ENCODE measurements at regions not wholly inside any gene's neighbourhood (a gene's known extent, or its start where the extent isn't known, plus 50 kb on each side); places are given as distances from the start of the nearest gene placed in this dataset.
"Not testable (repeated sequence)": the region's sequence is repeated elsewhere in the genome, so short reads cannot be mapped to it uniquely, and the experiment has no call there.

GRCh38 chr2:747762-748351 is 70.7 kb upstream of the TMEM18 start:
- no peak for DNase-seq

DNA sequence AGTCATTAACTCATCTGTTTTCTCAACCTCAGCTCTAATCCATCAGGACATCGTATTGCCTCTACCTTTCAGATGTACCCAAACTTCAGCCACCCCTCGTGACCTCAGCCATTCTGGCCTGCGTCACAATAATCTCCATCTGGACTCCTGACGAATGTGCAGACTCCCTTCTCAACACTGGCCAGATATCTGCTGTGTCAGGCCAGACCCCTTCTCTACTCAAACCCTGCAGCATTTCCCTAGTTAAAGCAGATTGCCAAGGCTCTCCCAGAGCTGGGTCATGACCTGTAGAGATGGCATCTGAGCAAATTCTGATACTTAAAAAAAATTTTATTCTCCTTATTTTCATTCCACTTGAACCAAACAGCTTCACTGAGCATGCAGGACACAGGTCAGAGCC is 69.5 kb upstream of the TMEM18 start:
- DNase-seq = no peak

DNA sequence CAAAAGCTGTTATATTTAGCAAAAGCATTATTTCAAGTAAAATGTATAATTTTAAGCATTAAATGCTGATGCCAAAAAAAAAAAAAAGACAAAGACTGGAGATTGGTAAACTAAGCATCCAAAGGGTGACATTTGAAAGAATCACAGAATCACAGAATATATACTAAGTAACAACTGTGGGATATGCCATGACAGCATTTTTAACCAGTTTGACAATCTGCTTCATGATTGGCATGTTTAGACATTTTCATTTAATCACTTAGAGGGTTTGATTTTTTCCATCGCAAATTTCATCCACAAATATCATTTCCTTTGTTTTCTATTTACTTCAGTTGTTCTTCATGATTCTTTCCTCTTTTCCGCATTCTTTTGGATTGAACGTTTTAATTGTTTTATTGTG is 66.9 kb upstream of the TMEM18 start:
- DNase-seq = no peak

GRCh38 chr2:742221-742620 is 65.0 kb upstream of the TMEM18 start:
- DNase-seq = no peak

DNA sequence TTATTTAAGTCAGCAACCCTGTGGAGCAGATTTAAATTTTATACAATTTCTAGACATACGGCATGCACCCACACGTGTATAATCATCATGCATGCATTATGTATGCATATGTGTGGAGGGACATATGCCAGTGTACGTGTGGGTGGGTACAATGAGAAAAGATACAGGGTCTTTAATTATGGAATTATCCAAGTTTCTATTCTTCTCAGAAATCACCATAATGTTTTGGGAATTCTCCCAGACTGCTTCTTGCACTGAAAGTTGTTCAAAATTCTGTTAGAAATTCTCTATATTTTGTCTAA is 63.9 kb upstream of the TMEM18 start:
- no peak for DNase-seq

- not testable (repeated sequence) for DNase-seq
These were observed 63.4 kb upstream of the TMEM18 start for GRCh38 chr2:740322-741194.

- not testable (repeated sequence) for DNase-seq
These were observed 62.7 kb upstream of the TMEM18 start for GRCh38 chr2:739864-740321.

DNA sequence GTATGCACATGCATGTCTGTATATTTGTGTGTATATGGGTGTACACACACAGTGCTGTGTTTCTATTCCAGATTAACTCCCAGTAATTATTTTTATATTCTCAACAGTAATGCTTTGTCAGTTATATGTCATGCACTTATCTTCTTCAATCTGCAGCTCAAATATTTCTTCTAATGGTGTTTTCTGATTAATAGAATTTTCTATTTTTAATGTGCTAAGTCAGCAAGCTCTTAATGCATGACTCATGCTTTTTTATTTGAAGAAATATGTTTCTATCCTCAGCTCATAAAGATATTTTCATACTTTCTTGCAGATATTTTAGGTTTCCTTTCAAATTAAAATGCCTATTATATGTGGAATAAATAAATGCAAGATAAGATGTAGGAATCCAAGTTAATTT is 59.7 kb upstream of the TMEM18 start:
- no peak for DNase-seq

DNA sequence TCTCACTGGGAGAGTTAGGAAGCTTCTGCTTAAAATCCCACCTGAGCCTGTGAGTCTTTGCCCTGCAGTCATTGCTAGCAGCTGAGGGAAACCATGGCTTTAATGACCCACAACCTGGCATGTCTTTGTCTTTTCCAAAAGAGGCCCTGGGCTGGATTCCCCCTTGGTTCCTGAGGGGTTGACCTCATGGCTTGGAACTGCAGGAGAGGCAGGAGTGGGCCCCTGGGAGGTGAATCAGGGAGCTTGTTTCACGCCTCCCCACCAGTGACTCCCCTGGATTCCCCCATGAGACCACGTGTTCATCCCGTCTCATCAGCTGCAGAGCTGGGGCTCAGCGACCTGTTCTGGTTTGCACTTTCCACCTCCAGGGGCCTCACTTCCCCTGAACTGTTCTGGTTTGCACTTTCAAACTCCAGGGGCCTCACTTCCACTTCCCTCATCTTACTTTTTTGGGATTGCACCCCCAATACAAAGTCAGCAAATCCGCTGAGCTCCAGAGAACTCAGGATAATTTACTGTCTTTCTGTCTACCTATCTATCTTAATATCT is 58.5 kb upstream of the TMEM18 start:
- no peak for DNase-seq

GRCh38 chr2:734496-734895 is 57.3 kb upstream of the TMEM18 start:
- no peak for DNase-seq

DNA sequence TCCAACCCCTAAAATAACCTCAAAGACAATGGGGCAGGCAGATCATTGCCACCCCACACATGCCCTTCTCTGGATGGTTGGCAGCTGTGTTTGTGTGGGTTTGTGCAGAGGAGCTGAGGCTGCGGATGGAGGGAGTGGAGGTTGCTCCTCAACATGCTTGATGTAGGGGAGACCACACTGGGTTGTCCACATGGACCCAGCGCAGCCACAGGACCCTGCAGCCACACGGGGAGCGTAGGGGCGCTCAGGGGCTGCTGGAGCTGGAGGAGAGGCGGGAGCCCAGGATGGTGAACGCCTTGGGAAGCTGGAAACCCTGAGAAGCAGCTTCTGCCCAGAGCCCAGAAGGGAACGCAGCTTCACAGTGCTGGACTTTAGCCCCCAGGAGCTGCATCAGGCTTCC is 56.3 kb upstream of the TMEM18 start:
- DNase-seq = no peak

- no peak for DNase-seq
These were observed 55.8 kb upstream of the TMEM18 start for GRCh38 chr2:733001-733400.

- no peak for DNase-seq
These were observed 54.5 kb upstream of the TMEM18 start for GRCh38 chr2:731711-732110.

- DNase-seq = no peak
These were observed 52.2 kb upstream of the TMEM18 start for GRCh38 chr2:729376-729861.

DNA sequence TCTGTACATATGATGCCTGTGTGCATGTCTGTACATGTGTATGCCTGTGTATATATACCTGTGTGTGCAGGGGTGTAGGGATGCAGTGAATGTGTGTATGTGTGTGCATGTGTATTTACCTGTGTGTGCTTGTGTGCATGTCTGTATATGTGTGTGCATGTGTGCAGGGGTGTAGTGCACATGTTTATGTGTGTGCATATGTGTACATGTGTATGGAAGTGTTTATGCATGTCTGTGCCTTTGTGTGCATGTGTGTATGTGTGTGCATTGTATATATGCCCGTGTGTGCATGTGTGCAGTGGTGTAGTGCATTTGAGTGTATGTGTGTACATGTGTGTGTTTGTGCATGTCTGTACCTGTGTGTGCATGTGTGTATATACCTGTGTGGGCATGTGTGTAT is 51.0 kb upstream of the TMEM18 start:
- no peak for DNase-seq

DNA sequence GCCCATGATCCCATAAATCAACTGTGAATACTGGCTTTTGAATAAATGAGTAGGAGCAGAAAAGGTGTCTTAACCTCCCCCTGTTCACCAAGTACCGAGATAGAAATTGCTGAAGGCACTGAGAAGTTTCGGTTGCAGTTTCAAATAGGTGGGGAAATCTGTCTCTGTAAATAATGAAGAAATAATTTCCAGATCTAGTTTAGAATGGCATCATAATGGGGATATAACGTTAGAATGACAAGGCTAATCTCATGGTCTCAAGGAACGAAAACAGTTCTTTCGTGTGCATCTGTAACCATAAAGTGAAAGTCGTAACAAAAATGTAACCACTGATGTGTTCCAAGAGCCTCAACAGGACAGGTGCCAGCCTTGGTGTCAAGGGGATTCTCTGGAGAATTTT is 49.9 kb upstream of the TMEM18 start:
- no peak for DNase-seq

Measured in CD4-positive, alpha-beta T cell treated with Interleukin-21 for 1 hour (primary cell).